ENCODE measurements at regions not wholly inside any gene's neighbourhood (a gene's known extent, or its start where the extent isn't known, plus 50 kb on each side); places are given as distances from the start of the nearest gene placed in this dataset.

DNA sequence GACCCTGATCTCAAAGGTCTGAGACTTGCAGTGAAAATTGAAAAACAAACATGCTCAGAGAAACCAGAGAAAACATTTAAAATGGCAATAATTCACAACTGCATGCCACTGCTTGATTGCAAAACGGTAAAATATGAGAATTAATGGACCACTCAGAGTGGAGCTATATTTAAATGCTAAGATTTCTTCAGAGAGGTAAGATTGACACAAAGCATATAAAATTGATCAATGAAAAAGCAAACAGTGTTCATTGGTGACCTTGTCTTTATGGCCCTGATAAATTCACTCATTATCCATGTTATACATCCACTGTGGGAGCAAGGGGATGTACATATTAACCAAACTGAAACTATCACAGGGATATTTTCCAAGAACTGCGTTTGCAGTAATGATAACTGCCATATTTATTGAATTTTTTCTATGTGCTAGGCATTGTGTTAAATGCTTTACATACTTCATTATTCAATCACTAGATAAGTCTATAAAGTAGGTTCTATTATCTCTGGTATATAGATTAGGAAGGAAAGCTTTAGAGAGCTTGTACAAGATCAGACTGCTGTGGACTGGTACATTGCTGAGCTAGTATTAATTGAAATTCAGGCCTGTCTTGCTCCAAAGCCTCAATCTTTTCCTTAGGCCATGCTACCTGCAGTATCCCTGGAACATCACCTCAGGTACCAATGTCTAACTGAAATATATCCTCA lies 113.9 kb upstream of the LMO3 start (continued):
- TF ChIP-seq, protein P1, sequence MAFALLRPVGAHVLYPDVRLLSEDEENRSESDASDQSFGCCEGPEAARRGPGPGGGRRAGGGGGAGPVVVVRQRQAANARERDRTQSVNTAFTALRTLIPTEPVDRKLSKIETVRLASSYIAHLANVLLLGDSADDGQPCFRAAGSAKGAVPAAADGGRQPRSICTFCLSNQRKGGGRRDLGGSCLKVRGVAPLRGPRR (CRISPR knock-in tag; IDR thresholded peaks at IDR 0.05) = no peak

- H3K9me3 ChIP-seq (replicated peaks; ENCODE audit: control insufficient read depth, insufficient read depth, low read depth, low read length) = no peaks in the 10 kb centered on the region
- no peaks in the 10 kb centered on the region for H3K9me1 ChIP-seq (ENCODE audit: control insufficient read depth, insufficient read depth, low read length)
- intact Hi-C loops (cut with micrococcal nuclease) (no loop called here), in situ Hi-C loops (cut with MboI) (no loop called here)
- no peaks in the 10 kb centered on the region for H4K20me1 ChIP-seq (replicated peaks; ENCODE audit: control insufficient read depth, insufficient read depth, low read length)
- DNase-seq (ENCODE audit: extremely low read depth in 1 of 4, low spot score in 3 of 4) (no peak), FAIRE-seq (no peak), ATAC-seq (no peak)
- 0% methylated on average over 5 of the region's 5 CpGs for WGBS (ENCODE audit: insufficient coverage, low coverage, missing lambda C conversion rate)
- no peak overlapping the region for H3K9ac ChIP-seq (ENCODE audit: insufficient read depth in 1 of 2, low read depth in 2 of 2, low read length in 2 of 2)
- no peak overlapping the region for H3K4me3 ChIP-seq
- no peak overlapping the region for H2AFZ ChIP-seq (ENCODE audit: low read depth, low read length)
- H3K36me3 ChIP-seq (ENCODE audit: control insufficient read depth, insufficient read depth, low read length) = no peaks in the 10 kb centered on the region
- no peaks in the 10 kb centered on the region for H3K27me3 ChIP-seq (ENCODE audit: control insufficient read depth in 2 of 2, insufficient read depth in 2 of 2, low read length in 2 of 2)
- no peaks in the 10 kb centered on the region for H3K4me1 ChIP-seq (replicated peaks in 1 of 2; ENCODE audit: control insufficient read depth in 2 of 2, insufficient read depth in 2 of 2, low read length in 2 of 2)
- ChIA-PET POLR2A (no interaction called here), CTCF (ENCODE audit: low intra/inter-chr PET ratio) (no interaction called here)
- no TSS peak for BruUV-seq (replicated peaks)
- no peak overlapping the region for H3K4me2 ChIP-seq (ENCODE audit: insufficient read depth, low read length)
- H3K79me2 ChIP-seq (ENCODE audit: control insufficient read depth, insufficient read depth, low read length) = no peaks in the 10 kb centered on the region
- no peak for TF ChIP-seq E4F1 (CRISPR knock-in tag; IDR thresholded peaks at IDR 0.05; ENCODE audit: borderline replicate concordance)
- no peak for TF ChIP-seq TEAD1 (CRISPR knock-in tag; IDR thresholded peaks at IDR 0.05)
- TF ChIP-seq CREBBP (IDR thresholded peaks at IDR 0.05; ENCODE audit: low read depth, low read length) = no peak
- TF ChIP-seq SMAD3 (CRISPR knock-in tag; conservative IDR thresholded peaks at IDR 0.05) = no peak
- TF ChIP-seq DMBX1 (CRISPR knock-in tag; IDR thresholded peaks at IDR 0.05; ENCODE audit: borderline replicate concordance) = no peak
- no peak for TF ChIP-seq PML (IDR thresholded peaks at IDR 0.05; ENCODE audit: low read length)
- TF ChIP-seq GTF2F1 (IDR thresholded peaks at IDR 0.05; ENCODE audit: low read depth, low read length) = no peak
- H3K27ac ChIP-seq (ENCODE audit: extremely low read depth, low read depth, low read length) = no peak overlapping the region
Observed at GRCh38 chr12:16716928-16717327, 111.0 kb upstream of the LMO3 start.

All from K562 (cell line).